Esophagus muscularis mucosa (tissue), 4 donors: ENCODE measurements at regions not wholly inside any gene's neighbourhood (a gene's known extent, or its start where the extent isn't known, plus 50 kb on each side); places are given as distances from the start of the nearest gene placed in this dataset.
"Not testable (repeated sequence)": the region's sequence is repeated elsewhere in the genome, so short reads cannot be mapped to it uniquely, and the experiment has no call there.

Source experiments
- DNase-seq: peaks from one replicate; pipeline ENCODE4 v3.0.0-alpha.2; 2017; ENCODE audit errors: extremely low spot score
- H3K27ac ChIP-seq, 4 donors: fragments of 200-600 bp; sonication (generic); replicated peaks in 1 of 4; 1 replicate in 3 of 4; 2 replicates in 1 of 4; pipeline ENCODE4 v1.5.1; 2016 to 2019; ENCODE audit warnings: mild to moderate bottlenecking in 1 of 4
- H3K27me3 ChIP-seq, 4 donors: fragments of 200-600 bp; sonication (generic); one replicate each; pipeline versions ENCODE4 v1.5.1 to v1.6.0; 2016 to 2019
- H3K36me3 ChIP-seq, 4 donors: fragments of 200-600 bp; sonication (generic); one replicate each; pipeline ENCODE4 v1.5.1; 2016 to 2019
- H3K4me1 ChIP-seq, 4 donors: fragments of 200-600 bp; sonication (generic); one replicate each; pipeline ENCODE4 v1.5.1; 2016 to 2019
- H3K4me3 ChIP-seq, 4 donors: fragments of 200-600 bp; sonication (generic); 1 replicate in 2 of 4; 2 replicates in 2 of 4; pipeline ENCODE4 v1.5.1; 2016 to 2019; ENCODE audit warnings: mild to moderate bottlenecking in 4 of 4, moderate library complexity in 1 of 4
- H3K9me3 ChIP-seq, 4 donors: fragments of 200-600 bp; sonication (generic); 1 replicate in 3 of 4; 2 replicates in 1 of 4; pipeline ENCODE4 v1.5.1; 2016 to 2019
- CTCF ChIP-seq, 3 experiments: fragments of 200-600 bp in 2 of 3; fragments of 450-650 bp in 1 of 3; sonication (generic) in 2 of 3; IDR thresholded peaks; one replicate each; pipeline ENCODE4 v1.5.1; 2017 to 2019; ENCODE audit warnings: antibody characterized with exemption in 3 of 3, mild to moderate bottlenecking in 2 of 3, moderate library complexity in 1 of 3
- EP300 ChIP-seq: sonication (generic); formaldehyde crosslinking; IDR thresholded peaks from one replicate; pipeline ENCODE4 v1.6.1; 2017; ENCODE audit warnings: antibody characterized with exemption
- POLR2A ChIP-seq: fragments of 450-650 bp; IDR thresholded peaks from one replicate; pipeline ENCODE4 v1.6.1; 2017; ENCODE audit warnings: antibody characterized with exemption, moderate library complexity, mild to moderate bottlenecking, low read depth
- POLR2AphosphoS5 ChIP-seq, 2 donors: sonication (generic); formaldehyde crosslinking; IDR thresholded peaks; one replicate each; pipeline ENCODE4 v1.6.1; 2017; ENCODE audit warnings: antibody characterized with exemption in 2 of 2
- WGBS: methylation state at CpG from one replicate; pipeline ENCODE4 v1.1.5; 2018; 5-methylcytosine and 5-hydroxymethylcytosine counted together
- intact Hi-C: fragments of 100-400 bp; cut with DNase I; formaldehyde crosslinking; loops from one replicate; pipeline ENCODE4 v1.15.1; 2023

GRCh38 chr4:17436047-17436749 lies 75.7 kb downstream of the QDPR start:
- H3K4me1 ChIP-seq, H3K36me3 ChIP-seq, H3K9me3 ChIP-seq, H3K4me3 ChIP-seq, H3K27me3 ChIP-seq, H3K27ac ChIP-seq, intact Hi-C loops, DNase-seq: not testable (repeated sequence)
- WGBS: 89% methylated on average over 6 of the region's 21 CpGs

GRCh38 chr4:17433827-17434226 lies 78.1 kb downstream of the QDPR start:
- no peak for DNase-seq
- Histone ChIP-seq H3K27me3 (no peaks in the 10 kb centered on the region), H3K9me3 (no peaks in the 10 kb centered on the region), H3K27ac (no peak overlapping the region), H3K4me1 (no peaks in the 10 kb centered on the region), H3K4me3 (no peak overlapping the region), H3K36me3 (no peaks in the 10 kb centered on the region)
- intact Hi-C loops: no loop called here
- no peak for TF ChIP-seq POLR2AphosphoS5 (IDR thresholded peaks at IDR 0.05)
- TF ChIP-seq CTCF (IDR thresholded peaks at IDR 0.05): no peak
- TF ChIP-seq EP300: no peak
- no peak for TF ChIP-seq POLR2A
- 98% methylated on average over 5 of the region's 5 CpGs for WGBS

GRCh38 chr4:17427991-17428390 lies 83.9 kb downstream of the QDPR start:
- H3K27ac ChIP-seq: no peak overlapping the region
- no peaks in the 10 kb centered on the region for H3K36me3 ChIP-seq
- no peaks in the 10 kb centered on the region for H3K4me1 ChIP-seq
- WGBS: 83% methylated on average over 4 of the region's 4 CpGs
- DNase-seq: no peak
- intact Hi-C loops: no loop called here
- no peak overlapping the region for H3K4me3 ChIP-seq
- no peaks in the 10 kb centered on the region for H3K27me3 ChIP-seq
- H3K9me3 ChIP-seq: no peaks in the 10 kb centered on the region
- TF ChIP-seq CTCF (IDR thresholded peaks at IDR 0.05) (no peak), POLR2AphosphoS5 (IDR thresholded peaks at IDR 0.05) (no peak), POLR2A (no peak), EP300 (no peak)

- no peaks in the 10 kb centered on the region for H3K9me3 ChIP-seq
- no peak overlapping the region for H3K27ac ChIP-seq
- WGBS: 46% methylated on average over 5 of the region's 5 CpGs
- TF ChIP-seq POLR2AphosphoS5 (IDR thresholded peaks at IDR 0.05): no peak
- no peak for TF ChIP-seq CTCF (IDR thresholded peaks at IDR 0.05)
- no peak for TF ChIP-seq POLR2A
- TF ChIP-seq EP300: no peak
- H3K27me3 ChIP-seq: no peaks in the 10 kb centered on the region
- no peak overlapping the region for H3K4me3 ChIP-seq
- H3K36me3 ChIP-seq: no peaks in the 10 kb centered on the region
- no peak for DNase-seq
- no peaks in the 10 kb centered on the region for H3K4me1 ChIP-seq
- intact Hi-C loops: no loop called here
These were observed 85.7 kb downstream of the QDPR start for GRCh38 chr4:17426222-17426621.

GRCh38 chr4:17418010-17418409 lies 93.9 kb downstream of the QDPR start:
- H3K4me1 ChIP-seq: no peaks in the 10 kb centered on the region
- no peaks in the 10 kb centered on the region for H3K36me3 ChIP-seq
- no peaks in the 10 kb centered on the region for H3K27me3 ChIP-seq
- H3K27ac ChIP-seq: no peak overlapping the region
- no peak overlapping the region for H3K4me3 ChIP-seq
- peaks cover 0 to 17% (median 3%) of the 10 kb centered on the region in 4 donors for H3K9me3 ChIP-seq
- no peak for TF ChIP-seq EP300
- no peak for TF ChIP-seq CTCF (IDR thresholded peaks at IDR 0.05)
- TF ChIP-seq POLR2A: no peak
- TF ChIP-seq POLR2AphosphoS5 (IDR thresholded peaks at IDR 0.05): no peak
- no peak for DNase-seq
- intact Hi-C loops: no loop called here
- 94% methylated on average over 4 of the region's 4 CpGs for WGBS
